B cell (primary cell): ENCODE measurements at regions not wholly inside any gene's neighbourhood (a gene's known extent, or its start where the extent isn't known, plus 50 kb on each side); places are given as distances from the start of the nearest gene placed in this dataset.

ENCODE experiments used
- ATAC-seq: fragments of 200-7000 bp; cut with Tn5 transposase; one replicate; pipeline ENCODE4 v1.10.0; 2021; ENCODE audit warnings: low read depth, mild to moderate bottlenecking, moderate number of reproducible peaks, moderate library complexity
- CTCF ChIA-PET: fragments of 350-600 bp; sonication (Branson Sonifier 250); formaldehyde crosslinking; loops from one replicate; lab custom pipeline; 2021; ENCODE audit warnings: antibody characterized with exemption, inconsistent platforms; lab: Charles Lee
- POLR2A ChIA-PET: fragments of 350-600 bp; sonication (Branson Sonifier 250); formaldehyde crosslinking; loops from one replicate; lab custom pipeline; 2021; ENCODE audit warnings: antibody characterized with exemption; lab: Charles Lee
- DNase-seq: peaks from one replicate; pipeline ENCODE4 v3.0.0; 2013
- H2AFZ ChIP-seq: 2 replicates; pipeline ENCODE4 v1.6.1; 2012; ENCODE audit warnings: mild to moderate bottlenecking, low read depth, low read length; ENCODE audit not compliant: insufficient read depth, poor library complexity, severe bottlenecking
- H3K27ac ChIP-seq, 2 donors: 1 replicate in 1 of 2; 2 replicates in 1 of 2; pipeline ENCODE4 v1.5.1; 2012 to 2013; ENCODE audit warnings: low read length in 2 of 2, mild to moderate bottlenecking in 2 of 2, moderate library complexity in 1 of 2
- H3K27me3 ChIP-seq, 4 experiments: fragments of 200-600 bp in 1 of 4; sonication (generic) in 1 of 4; replicated peaks in 1 of 4; 1 replicate in 2 of 4; 2 replicates in 2 of 4; pipeline versions ENCODE4 v1.6.1 to v1.7.0; 2013 to 2016; ENCODE audit warnings: low read length in 3 of 4, mild to moderate bottlenecking in 2 of 4, mixed read lengths in 1 of 4, moderate library complexity in 1 of 4; ENCODE audit not compliant: insufficient read depth in 4 of 4, control insufficient read depth in 3 of 4; ENCODE audit errors: control extremely low read depth in 1 of 4
- H3K36me3 ChIP-seq, 2 experiments: replicated peaks in 1 of 2; 1 replicate in 1 of 2; 2 replicates in 1 of 2; pipeline versions ENCODE4 v1.6.1 to v1.7.1; 2013; ENCODE audit warnings: low read length in 1 of 2; ENCODE audit not compliant: insufficient read depth in 2 of 2, control insufficient read depth in 1 of 2; ENCODE audit errors: control extremely low read depth in 1 of 2, extremely low read depth in 1 of 2
- H3K4me1 ChIP-seq, 2 donors: fragments of 200-600 bp in 1 of 2; sonication (generic) in 1 of 2; 1 replicate in 1 of 2; 2 replicates in 1 of 2; pipeline versions ENCODE4 v1.5.1 to v1.6.1; 2013 to 2017; ENCODE audit warnings: low read length in 2 of 2; ENCODE audit not compliant: control insufficient read depth in 2 of 2, insufficient read depth in 2 of 2
- H3K4me2 ChIP-seq: replicated peaks from 2 replicates; pipeline ENCODE3; 2012; ENCODE audit warnings: mild to moderate bottlenecking, low read depth, low read length; ENCODE audit not compliant: poor library complexity, severe bottlenecking
- H3K4me3 ChIP-seq, 5 experiments: fragments of 200-600 bp in 1 of 5; sonication (generic) in 1 of 5; 1 replicate in 3 of 5; 2 replicates in 2 of 5; pipeline versions ENCODE4 v1.5.1 to v1.7.0; 2011 to 2016; ENCODE audit warnings: low read length in 4 of 5, mild to moderate bottlenecking in 4 of 5, low read depth in 2 of 5, control low read depth in 1 of 5, moderate library complexity in 1 of 5; ENCODE audit not compliant: insufficient read depth in 1 of 5; ENCODE audit errors: control extremely low read depth in 1 of 5, extremely low read depth in 1 of 5
- H3K79me2 ChIP-seq: fragments of 200-600 bp; sonication (generic); one replicate; pipeline ENCODE4 v1.6.0; 2016; ENCODE audit warnings: low read length; ENCODE audit not compliant: control insufficient read depth, insufficient read depth
- H3K9ac ChIP-seq: fragments of 200-600 bp; sonication (generic); 2 replicates; pipeline ENCODE4 v1.6.1; 2017; ENCODE audit warnings: mild to moderate bottlenecking, low read length, moderate library complexity
- H3K9me3 ChIP-seq, 3 donors: one replicate each; pipeline versions ENCODE4 v1.6.1 to v1.7.1; 2013; ENCODE audit warnings: low read length in 2 of 3; ENCODE audit not compliant: control insufficient read depth in 2 of 3, insufficient read depth in 1 of 3; ENCODE audit errors: control extremely low read depth in 1 of 3
- H4K20me1 ChIP-seq: 2 replicates; pipeline ENCODE4 v1.6.0; 2012; ENCODE audit warnings: mild to moderate bottlenecking, low read length; ENCODE audit not compliant: insufficient read depth, control insufficient read depth, poor library complexity, severe bottlenecking
- H3K27ac Mint-ChIP-seq: one replicate; pipeline ENCODE4 v1.8.0; 2021; ENCODE audit warnings: mixed read lengths
- H3K27me3 Mint-ChIP-seq: one replicate; pipeline ENCODE4 v1.8.0; 2021; ENCODE audit warnings: mixed read lengths
- H3K4me1 Mint-ChIP-seq: one replicate; pipeline ENCODE4 v1.8.0; 2021; ENCODE audit warnings: mixed read lengths
- H3K4me3 Mint-ChIP-seq: one replicate; pipeline ENCODE4 v1.8.0; 2021; ENCODE audit warnings: mixed read lengths
- H3K9me3 Mint-ChIP-seq: one replicate; pipeline ENCODE4 v1.8.0; 2022; ENCODE audit warnings: mixed read lengths; ENCODE audit not compliant: insufficient read depth
- EZH2 ChIP-seq: IDR thresholded peaks from 2 replicates; pipeline ENCODE4 v1.6.1; 2012; ENCODE audit warnings: borderline replicate concordance, low read depth, mild to moderate bottlenecking, moderate library complexity, low read length; ENCODE audit not compliant: insufficient read depth, poor library complexity, severe bottlenecking
- WGBS: methylation state at CpG from one replicate; pipeline ENCODE4 v1.1.5; 2013; ENCODE audit warnings: missing lambda C conversion rate; ENCODE audit not compliant: insufficient coverage; 5-methylcytosine and 5-hydroxymethylcytosine counted together
- intact Hi-C: fragments of 100-400 bp; cut with micrococcal nuclease; formaldehyde crosslinking; loops from one replicate; pipeline ENCODE4 v1.10.0; 2022
- TF ChIP-seq, protein P1 (sequence below): fragments of 200-600 bp; IDR thresholded peaks from one replicate; pipeline ENCODE4 v1.8.0; 2022; ENCODE audit warnings: antibody characterized with exemption, mild to moderate bottlenecking

DNA sequence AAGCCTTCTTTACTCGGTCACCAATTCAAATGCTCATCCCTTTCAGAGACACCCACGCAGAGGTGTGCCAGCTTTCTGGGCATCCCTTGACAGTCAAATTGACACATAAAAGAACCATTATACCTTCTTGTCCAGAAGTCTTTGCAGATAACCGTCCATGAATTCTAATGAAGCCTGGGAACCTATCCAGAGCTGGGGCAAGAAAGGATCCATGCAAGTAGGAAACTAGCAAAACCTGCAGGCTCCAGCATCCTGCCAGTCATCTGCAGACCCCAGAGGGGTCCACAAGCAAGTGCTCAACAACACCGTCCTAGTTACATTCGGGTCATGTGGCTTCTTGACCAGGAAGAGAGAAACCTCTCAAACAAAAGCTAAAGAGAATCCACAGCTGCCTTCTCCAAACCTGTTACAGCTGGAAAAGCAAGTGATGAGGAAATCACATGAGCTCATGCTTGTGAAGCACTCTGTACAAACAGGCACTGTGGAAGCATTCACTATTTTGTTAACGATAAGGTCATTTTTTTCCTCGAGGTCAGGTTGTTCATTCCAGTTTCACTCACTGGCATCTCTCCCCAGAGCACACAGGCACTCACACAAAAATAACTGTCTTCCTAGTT lies 80.2 kb upstream of the DMRT1 start:
- DNase-seq (no peak), ATAC-seq (no peak)
- POLR2A ChIA-PET: no interaction called here
- no peaks in the 10 kb centered on the region for H4K20me1 ChIP-seq
- no peaks in the 10 kb centered on the region for H3K9me3 Mint-ChIP-seq
- H3K4me1 Mint-ChIP-seq: peaks cover 6% of the 10 kb centered on the region
- no peak overlapping the region for H3K4me2 ChIP-seq
- no peaks in the 10 kb centered on the region for H3K4me1 ChIP-seq
- H3K36me3 ChIP-seq: no peaks in the 10 kb centered on the region
- H3K4me3 Mint-ChIP-seq: no peak overlapping the region
- no peak overlapping the region for H3K27ac ChIP-seq
- no peaks in the 10 kb centered on the region for H3K9me3 ChIP-seq
- WGBS: 90% methylated on average over 7 of the region's 7 CpGs
- no peak overlapping the region for H3K9ac ChIP-seq
- no peak overlapping the region for H3K4me3 ChIP-seq
- intact Hi-C loops: no loop called here
- no peaks in the 10 kb centered on the region for H3K79me2 ChIP-seq
- peaks cover 0 to 4% (median 1%) of the 10 kb centered on the region in 4 experiments for H3K27me3 ChIP-seq
- H3K27me3 Mint-ChIP-seq: peaks cover 35% of the 10 kb centered on the region
- H2AFZ ChIP-seq: no peak overlapping the region
- H3K27ac Mint-ChIP-seq: no peak overlapping the region
- CTCF ChIA-PET: interaction anchor here (2.0 kb wide), 1 partner anchor 12 kb away, joined by 8 read pairs; no protein-coding TSS in a partner anchor
- TF ChIP-seq, protein P1, sequence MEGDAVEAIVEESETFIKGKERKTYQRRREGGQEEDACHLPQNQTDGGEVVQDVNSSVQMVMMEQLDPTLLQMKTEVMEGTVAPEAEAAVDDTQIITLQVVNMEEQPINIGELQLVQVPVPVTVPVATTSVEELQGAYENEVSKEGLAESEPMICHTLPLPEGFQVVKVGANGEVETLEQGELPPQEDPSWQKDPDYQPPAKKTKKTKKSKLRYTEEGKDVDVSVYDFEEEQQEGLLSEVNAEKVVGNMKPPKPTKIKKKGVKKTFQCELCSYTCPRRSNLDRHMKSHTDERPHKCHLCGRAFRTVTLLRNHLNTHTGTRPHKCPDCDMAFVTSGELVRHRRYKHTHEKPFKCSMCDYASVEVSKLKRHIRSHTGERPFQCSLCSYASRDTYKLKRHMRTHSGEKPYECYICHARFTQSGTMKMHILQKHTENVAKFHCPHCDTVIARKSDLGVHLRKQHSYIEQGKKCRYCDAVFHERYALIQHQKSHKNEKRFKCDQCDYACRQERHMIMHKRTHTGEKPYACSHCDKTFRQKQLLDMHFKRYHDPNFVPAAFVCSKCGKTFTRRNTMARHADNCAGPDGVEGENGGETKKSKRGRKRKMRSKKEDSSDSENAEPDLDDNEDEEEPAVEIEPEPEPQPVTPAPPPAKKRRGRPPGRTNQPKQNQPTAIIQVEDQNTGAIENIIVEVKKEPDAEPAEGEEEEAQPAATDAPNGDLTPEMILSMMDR: no peak

DNA sequence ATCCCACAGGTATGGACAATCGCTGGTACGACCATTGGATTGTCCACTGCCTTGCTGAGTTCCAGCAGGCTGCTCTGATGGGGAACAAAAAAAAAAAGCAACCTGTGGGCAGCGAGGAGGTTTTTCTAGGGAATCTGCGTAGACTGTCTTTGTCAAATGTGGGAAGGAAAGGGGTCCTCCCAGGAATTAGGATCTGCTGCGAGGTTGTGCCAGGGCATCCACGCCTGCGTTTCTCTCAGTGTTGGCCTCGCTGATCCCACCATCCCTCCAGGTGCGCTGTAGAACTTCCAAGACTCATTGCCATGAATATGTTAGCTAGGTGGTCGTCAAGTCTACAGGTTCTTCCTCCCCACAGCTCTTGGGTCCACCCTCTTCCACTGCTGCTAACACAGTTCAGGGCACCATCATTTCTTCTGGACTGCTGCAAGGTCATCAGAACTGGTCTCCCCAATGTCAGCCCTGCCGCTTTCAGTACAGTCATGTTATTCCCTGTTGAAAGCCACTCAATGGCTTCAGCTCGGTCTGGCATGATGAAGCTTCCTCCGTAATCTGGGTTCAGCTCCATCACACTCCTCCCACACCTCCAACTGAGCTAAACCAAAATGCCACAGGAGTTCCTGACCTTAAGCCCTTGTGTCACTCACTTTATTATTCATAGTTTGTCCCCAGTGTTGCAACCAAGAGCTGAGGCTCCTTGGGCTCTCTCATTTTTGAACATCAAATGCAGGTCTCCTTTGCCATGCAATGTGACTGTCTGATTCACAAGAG lies 79.5 kb upstream of the DMRT1 start:
- Histone ChIP-seq H3K79me2 (no peaks in the 10 kb centered on the region), H3K36me3 (no peaks in the 10 kb centered on the region), H3K27ac (no peak overlapping the region), H3K27me3 (peaks cover 0 to 7% (median 1%) of the 10 kb centered on the region in 4 experiments), H4K20me1 (no peaks in the 10 kb centered on the region), H3K4me1 (no peaks in the 10 kb centered on the region), H3K9ac (no peak overlapping the region), H3K4me2 (no peak overlapping the region), H2AFZ (no peak overlapping the region), H3K9me3 (peaks cover 0 to 3% (median 0%) of the 10 kb centered on the region in 3 donors), H3K4me3 (no peak overlapping the region)
- CTCF ChIA-PET: interaction anchor here (2.0 kb wide), 1 partner anchor 13 kb away, joined by 8 read pairs; no protein-coding TSS in a partner anchor
- WGBS: 95% methylated on average over 13 of the region's 13 CpGs
- TF ChIP-seq EZH2: no peak
- TF ChIP-seq, protein P1: no peak
- intact Hi-C loops: no loop called here
- Mint-ChIP-seq H3K27ac (no peak overlapping the region), H3K27me3 (peaks cover 35% of the 10 kb centered on the region), H3K9me3 (no peaks in the 10 kb centered on the region), H3K4me1 (peaks cover 6% of the 10 kb centered on the region), H3K4me3 (no peak overlapping the region)
- DNase-seq (no peak), ATAC-seq (no peak)
- POLR2A ChIA-PET: no interaction called here
